Fibroblast of the conjunctiva (primary cell): ENCODE measurements at regions not wholly inside any gene's neighbourhood (a gene's known extent, or its start where the extent isn't known, plus 50 kb on each side); places are given as distances from the start of the nearest gene placed in this dataset.

Experiments
- DNase-seq: peaks from one replicate; pipeline ENCODE4 v3.0.0-alpha.2; 2010; ENCODE audit warnings: low read depth

- no peak for DNase-seq
Measured at GRCh38 chr12:58981961-58982360, 61.7 kb upstream of the LRIG3 start.

- no peak for DNase-seq
Measured at GRCh38 chr12:58980768-58981167, 60.5 kb upstream of the LRIG3 start.

GRCh38 chr12:58978717-58979116 lies 58.4 kb upstream of the LRIG3 start:
- DNase-seq, result no peak

DNA sequence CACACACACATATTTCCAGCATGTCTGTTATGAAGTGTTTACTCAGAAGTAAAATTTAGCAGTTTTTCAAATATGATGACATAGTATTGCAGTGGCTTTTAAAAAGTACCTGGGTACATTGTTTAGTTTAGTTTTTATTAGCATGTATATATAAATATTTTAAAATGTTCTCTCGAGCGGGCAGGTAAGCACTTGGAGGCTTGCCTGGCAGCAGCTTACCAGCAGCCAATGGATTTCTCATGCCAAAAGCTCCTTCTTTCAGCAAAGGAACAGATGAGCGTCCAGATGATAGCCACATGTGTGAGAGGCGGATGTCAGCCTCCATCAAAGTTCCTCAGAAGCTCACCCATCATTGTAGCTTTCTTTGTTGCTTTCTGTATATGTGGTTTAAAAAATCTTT lies 57.2 kb upstream of the LRIG3 start:
- DNase-seq, result no peak

DNA sequence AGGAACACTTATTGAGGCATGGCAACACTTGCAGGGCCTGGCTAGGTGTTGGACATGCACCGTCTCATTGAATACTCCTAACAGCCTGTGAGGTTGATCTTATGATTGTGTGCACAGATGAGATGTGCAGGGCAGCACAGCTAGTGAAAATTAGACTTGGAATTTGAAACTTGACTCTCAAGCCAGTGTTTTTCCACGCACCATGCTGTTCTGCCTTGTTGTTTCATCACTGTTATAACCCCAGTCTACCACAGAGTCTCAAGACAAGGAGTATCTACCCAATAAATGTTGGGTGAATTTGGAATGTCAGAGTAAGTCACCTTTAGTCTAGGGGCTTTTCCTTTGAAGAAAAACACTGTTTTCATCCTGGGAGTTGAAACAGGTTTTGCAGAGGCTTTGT lies 55.8 kb upstream of the LRIG3 start:
- no peak for DNase-seq
